Kidney (tissue), 13 donors: ENCODE measurements at regions not wholly inside any gene's neighbourhood (a gene's known extent, or its start where the extent isn't known, plus 50 kb on each side); places are given as distances from the start of the nearest gene placed in this dataset.
A peak's percentile ranks its signal among the peaks of the same experiment; 100 is the strongest.

Experiments
- DNase-seq, 5 donors: peaks; one replicate each; pipeline ENCODE4 v3.0.0-alpha.2; 2013 to 2020
- FAIRE-seq: peaks from 2 replicates; lab custom pipeline; 2012; peaks lifted over from hg19 to GRCh38; lab: Jason Lieb, UNC
- H3K27ac ChIP-seq, 2 donors: one replicate each; pipeline ENCODE4 v1.7.0; 2013; ENCODE audit warnings: low read depth in 2 of 2, low read length in 2 of 2, inconsistent platforms in 1 of 2
- H3K27me3 ChIP-seq: one replicate; pipeline ENCODE4 v1.7.1; 2013; ENCODE audit warnings: low read length, inconsistent platforms; ENCODE audit not compliant: control insufficient read depth, insufficient read depth
- H3K36me3 ChIP-seq, 3 donors: one replicate each; pipeline versions ENCODE4 v1.7.0 to v1.7.1; 2013; ENCODE audit warnings: low read length in 3 of 3, control low read depth in 1 of 3, inconsistent platforms in 1 of 3; ENCODE audit not compliant: insufficient read depth in 3 of 3, control insufficient read depth in 2 of 3
- H3K4me1 ChIP-seq, 3 donors: one replicate each; pipeline versions ENCODE4 v1.7.0 to v1.7.1; 2013; ENCODE audit warnings: low read length in 3 of 3, inconsistent platforms in 1 of 3, low read depth in 1 of 3; ENCODE audit not compliant: control insufficient read depth in 2 of 3, insufficient read depth in 2 of 3
- H3K4me3 ChIP-seq, 3 donors: one replicate each; pipeline versions ENCODE4 v1.7.0 to v1.8.1; 2013; ENCODE audit warnings: low read length in 3 of 3, control low read depth in 1 of 3, inconsistent platforms in 1 of 3
- H3K9ac ChIP-seq, 3 donors: one replicate each; pipeline versions ENCODE4 v1.7.0 to v1.7.1; 2013; ENCODE audit warnings: low read length in 3 of 3, control low read depth in 1 of 3, inconsistent platforms in 1 of 3
- H3K9me3 ChIP-seq, 3 donors: one replicate each; pipeline versions ENCODE4 v1.7.0 to v1.7.1; 2013; ENCODE audit warnings: low read length in 3 of 3, control low read depth in 1 of 3, inconsistent platforms in 1 of 3; ENCODE audit not compliant: control insufficient read depth in 2 of 3, insufficient read depth in 1 of 3
- intact Hi-C: fragments of 100-400 bp; cut with DNase I; formaldehyde crosslinking; loops from one replicate; pipeline ENCODE4 v1.11.1; 2022
- TF ChIP-seq, protein P1 (sequence below): IDR thresholded peaks from 3 replicates; pipeline ENCODE4 v1.5.1; 2012; ENCODE audit warnings: mild to moderate bottlenecking, moderate library complexity, borderline replicate concordance; ENCODE audit not compliant: insufficient read depth; ENCODE audit errors: extremely low read depth
- donor health status: control.
- donor health status: control.
- donor health status: control.
- donor health status: control.
- donor health status: control.
- donor health status: DM: yes; HTN: yes; CAD: no.
- donor health status: Normal renal cell carcinoma (clear cell type).

DNA sequence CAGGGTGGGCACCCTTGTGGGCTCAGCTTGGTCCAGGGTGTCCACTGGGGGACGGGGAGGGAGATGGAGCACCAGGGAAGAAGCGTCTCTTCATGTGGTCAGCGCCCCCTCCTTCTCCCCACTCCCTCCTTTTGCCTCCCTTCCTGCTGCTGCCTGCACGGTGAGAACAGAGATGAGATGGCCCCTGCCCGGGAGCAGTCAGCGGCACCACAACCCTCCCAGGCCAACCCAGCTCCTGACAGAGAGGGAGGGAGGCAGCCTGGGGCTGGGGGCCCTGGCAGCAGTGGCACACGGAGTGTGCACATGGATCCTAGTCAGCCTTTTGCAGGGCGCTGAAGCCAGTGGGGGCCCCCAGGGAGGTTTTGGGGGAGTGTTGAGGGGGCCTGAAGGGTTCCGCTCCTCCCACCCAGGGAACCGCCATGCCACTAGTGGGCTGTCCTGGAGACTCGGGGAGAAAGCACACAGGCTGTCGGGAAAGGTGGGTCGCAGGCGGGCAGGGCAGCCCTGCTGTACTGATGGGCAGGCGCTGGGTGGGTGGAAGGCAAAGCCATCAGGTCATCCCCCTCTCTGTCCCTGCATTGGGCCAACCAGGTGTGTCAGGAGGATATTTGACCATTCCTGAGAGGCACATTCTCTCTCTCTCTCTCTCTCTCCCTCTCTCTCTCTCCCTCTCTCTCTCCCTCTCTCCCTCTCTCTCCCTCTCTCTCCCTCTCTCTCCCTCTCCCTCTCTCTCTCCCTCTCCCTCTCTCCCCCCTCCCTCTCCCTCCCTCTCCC lies 94.3 kb upstream of the BHLHE23 start:
- no peaks in the 10 kb centered on the region for H3K9me3 ChIP-seq
- intact Hi-C loops = no loop called here

DNA sequence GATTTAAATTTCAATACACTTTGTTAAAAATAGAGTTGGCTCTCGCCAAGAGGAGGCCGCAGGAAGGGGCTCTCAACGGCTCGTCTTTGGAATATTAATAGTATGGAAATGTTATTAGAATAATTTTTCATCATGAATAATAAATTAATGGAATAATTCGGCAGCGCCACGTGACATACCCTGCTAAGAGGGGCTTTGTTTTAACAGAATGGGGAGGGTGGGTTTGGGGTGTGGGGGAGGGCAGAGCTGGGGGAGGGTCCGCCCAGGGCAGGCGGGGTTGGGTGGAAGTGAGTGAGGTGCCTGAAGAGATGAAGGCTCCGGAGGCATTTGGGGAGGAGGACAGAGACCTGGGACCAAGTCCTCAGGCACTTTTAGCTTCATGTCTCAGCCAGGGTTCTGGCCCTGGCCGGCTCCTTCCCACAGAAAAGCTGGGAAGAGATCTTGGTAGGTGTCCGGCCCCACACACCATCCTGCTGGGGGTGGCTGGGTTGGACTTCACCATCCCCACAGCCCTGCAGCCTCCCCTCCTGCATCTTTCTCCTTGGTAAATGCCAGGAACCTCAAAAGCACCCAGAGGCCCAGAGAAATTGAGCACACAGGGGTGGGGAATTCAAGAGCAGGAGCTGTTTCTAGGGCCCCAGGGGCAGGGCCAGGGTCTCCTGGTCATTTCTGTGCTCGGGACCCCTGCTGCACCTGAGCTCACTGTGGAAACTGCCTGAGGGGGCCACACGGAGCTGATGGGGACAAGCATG lies 93.6 kb upstream of the BHLHE23 start:
- FAIRE-seq (no peak), DNase-seq (peak in 2 of 5 donors; percentile 13 to 48)
- Histone ChIP-seq H3K4me3 (no peak overlapping the region), H3K27ac (no peak overlapping the region), H3K4me1 (no peaks in the 10 kb centered on the region), H3K9me3 (no peaks in the 10 kb centered on the region), H3K9ac (no peak overlapping the region), H3K36me3 (no peaks in the 10 kb centered on the region), H3K27me3 (peaks cover 2% of the 10 kb centered on the region)
- intact Hi-C loops = no loop called here
- TF ChIP-seq, protein P1, sequence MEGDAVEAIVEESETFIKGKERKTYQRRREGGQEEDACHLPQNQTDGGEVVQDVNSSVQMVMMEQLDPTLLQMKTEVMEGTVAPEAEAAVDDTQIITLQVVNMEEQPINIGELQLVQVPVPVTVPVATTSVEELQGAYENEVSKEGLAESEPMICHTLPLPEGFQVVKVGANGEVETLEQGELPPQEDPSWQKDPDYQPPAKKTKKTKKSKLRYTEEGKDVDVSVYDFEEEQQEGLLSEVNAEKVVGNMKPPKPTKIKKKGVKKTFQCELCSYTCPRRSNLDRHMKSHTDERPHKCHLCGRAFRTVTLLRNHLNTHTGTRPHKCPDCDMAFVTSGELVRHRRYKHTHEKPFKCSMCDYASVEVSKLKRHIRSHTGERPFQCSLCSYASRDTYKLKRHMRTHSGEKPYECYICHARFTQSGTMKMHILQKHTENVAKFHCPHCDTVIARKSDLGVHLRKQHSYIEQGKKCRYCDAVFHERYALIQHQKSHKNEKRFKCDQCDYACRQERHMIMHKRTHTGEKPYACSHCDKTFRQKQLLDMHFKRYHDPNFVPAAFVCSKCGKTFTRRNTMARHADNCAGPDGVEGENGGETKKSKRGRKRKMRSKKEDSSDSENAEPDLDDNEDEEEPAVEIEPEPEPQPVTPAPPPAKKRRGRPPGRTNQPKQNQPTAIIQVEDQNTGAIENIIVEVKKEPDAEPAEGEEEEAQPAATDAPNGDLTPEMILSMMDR = no peak

More for the DNA sequence above, 94.3 kb upstream of the BHLHE23 start:
- Histone ChIP-seq H3K4me3 (no peak overlapping the region), H3K9ac (no peak overlapping the region), H3K36me3 (no peaks in the 10 kb centered on the region), H3K27ac (no peak overlapping the region), H3K4me1 (no peaks in the 10 kb centered on the region), H3K27me3 (peaks cover 2% of the 10 kb centered on the region)
- FAIRE-seq = no peak
- DNase-seq = peak in 2 of 5 donors; percentile 15 to 48
- TF ChIP-seq, protein P1 = no peak

DNA sequence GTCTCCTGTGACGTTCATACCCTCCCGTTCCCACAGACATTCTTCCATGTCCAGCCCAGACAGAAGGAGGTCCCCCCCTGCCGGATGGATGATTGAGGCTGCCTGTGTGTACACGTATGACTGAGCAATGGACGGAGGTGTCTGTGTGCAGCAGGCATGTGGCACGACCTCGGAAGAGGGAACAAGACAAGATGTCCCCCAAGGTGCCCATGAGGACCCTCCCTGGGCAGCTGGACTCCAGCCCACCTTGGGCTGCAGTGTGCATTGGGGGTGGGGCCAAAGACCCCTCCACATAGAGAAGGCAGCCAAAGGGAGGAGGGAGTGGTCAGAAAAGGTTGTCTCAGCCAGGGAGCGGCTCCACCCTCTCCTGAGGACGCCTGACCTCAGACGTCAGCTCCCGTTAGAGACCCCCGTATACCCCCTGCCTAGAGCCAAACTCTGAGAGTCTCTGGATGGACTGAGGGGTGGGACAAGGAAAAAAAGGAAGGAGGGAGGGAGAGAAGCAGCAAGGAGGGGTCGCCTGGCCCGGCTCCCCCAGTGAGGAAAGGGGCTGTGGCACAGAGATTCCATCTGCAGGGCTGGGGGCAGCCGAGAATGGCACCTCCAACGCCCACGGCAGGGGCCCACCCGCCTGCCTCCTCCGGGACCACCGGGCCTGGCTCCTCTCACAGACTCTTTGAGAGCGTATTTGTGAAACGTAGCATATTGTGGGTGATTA lies 92.9 kb upstream of the BHLHE23 start:
- Histone ChIP-seq H3K4me3 (no peak overlapping the region), H3K27me3 (peaks cover 2% of the 10 kb centered on the region), H3K4me1 (no peaks in the 10 kb centered on the region), H3K9ac (no peak overlapping the region), H3K36me3 (no peaks in the 10 kb centered on the region), H3K27ac (no peak overlapping the region), H3K9me3 (no peaks in the 10 kb centered on the region)
- TF ChIP-seq, protein P1 = no peak
- FAIRE-seq = no peak
- DNase-seq = peak in 2 of 5 donors; percentile 18 to 22
- intact Hi-C loops = no loop called here
